Activated naive CD4-positive, alpha-beta T cell treated with anti-CD3 and anti-CD28 coated beads for 36 hours (primary cell): ENCODE measurements at regions not wholly inside any gene's neighbourhood (a gene's known extent, or its start where the extent isn't known, plus 50 kb on each side); places are given as distances from the start of the nearest gene placed in this dataset.

Experiments
- CTCF ChIA-PET: fragments of 350-600 bp; sonication (Branson Sonifier 250); formaldehyde crosslinking; loops from one replicate; lab custom pipeline; 2021; ENCODE audit warnings: antibody characterized with exemption; lab: Charles Lee
- DNase-seq: peaks from one replicate; pipeline ENCODE4 v3.0.0-alpha.2; 2020
- H3K27ac Mint-ChIP-seq: one replicate; pipeline ENCODE4 v1.8.0; 2021; ENCODE audit warnings: mild to moderate bottlenecking, mixed read lengths
- H3K27me3 Mint-ChIP-seq: one replicate; pipeline ENCODE4 v1.8.0; 2021; ENCODE audit warnings: low read depth, mixed read lengths
- H3K36me3 Mint-ChIP-seq: one replicate; pipeline ENCODE4 v1.8.0; 2021; ENCODE audit warnings: low read depth, mixed read lengths
- H3K4me1 Mint-ChIP-seq: one replicate; pipeline ENCODE4 v1.8.0; 2021; ENCODE audit warnings: low read depth, mixed read lengths
- H3K4me3 Mint-ChIP-seq: one replicate; pipeline ENCODE4 v1.8.0; 2021; ENCODE audit warnings: mild to moderate bottlenecking, moderate library complexity, mixed read lengths
- H3K9me3 Mint-ChIP-seq: one replicate; pipeline ENCODE4 v1.8.0; 2021; ENCODE audit warnings: mixed read lengths
- intact Hi-C: fragments of 100-400 bp; cut with micrococcal nuclease; formaldehyde crosslinking; loops from one replicate; pipeline ENCODE4 v1.15.1; 2023

- CTCF ChIA-PET: no interaction called here
- no peak overlapping the region for H3K27ac Mint-ChIP-seq
- intact Hi-C loops: no loop called here
- H3K4me1 Mint-ChIP-seq: no peaks in the 10 kb centered on the region
- DNase-seq: no peak
- no peaks in the 10 kb centered on the region for H3K9me3 Mint-ChIP-seq
- H3K27me3 Mint-ChIP-seq: no peaks in the 10 kb centered on the region
- H3K36me3 Mint-ChIP-seq: no peaks in the 10 kb centered on the region
- H3K4me3 Mint-ChIP-seq: no peak overlapping the region
These were observed 462.8 kb upstream of the SLC8A1 start for GRCh38 chr2:40914666-40915065.

- no peaks in the 10 kb centered on the region for H3K4me1 Mint-ChIP-seq
- H3K36me3 Mint-ChIP-seq: no peaks in the 10 kb centered on the region
- H3K9me3 Mint-ChIP-seq: no peaks in the 10 kb centered on the region
- H3K27ac Mint-ChIP-seq: no peak overlapping the region
- DNase-seq: no peak
- CTCF ChIA-PET: no interaction called here
- no peak overlapping the region for H3K4me3 Mint-ChIP-seq
- H3K27me3 Mint-ChIP-seq: no peaks in the 10 kb centered on the region
- intact Hi-C loops: no loop called here
These were observed 463.8 kb upstream of the SLC8A1 start for GRCh38 chr2:40915651-40916050.

- H3K4me1 Mint-ChIP-seq: no peaks in the 10 kb centered on the region
- intact Hi-C loops: no loop called here
These were observed 483.5 kb upstream of the SLC8A1 start for GRCh38 chr2:40935349-40935748.

GRCh38 chr2:40937284-40937683 lies 485.4 kb upstream of the SLC8A1 start:
- no peaks in the 10 kb centered on the region for H3K36me3 Mint-ChIP-seq
- no peaks in the 10 kb centered on the region for H3K27me3 Mint-ChIP-seq

More at GRCh38 chr2:40935349-40935748, 483.5 kb upstream of the SLC8A1 start:
- CTCF ChIA-PET: no interaction called here
- no peaks in the 10 kb centered on the region for H3K27me3 Mint-ChIP-seq
- no peak overlapping the region for H3K27ac Mint-ChIP-seq
- H3K4me3 Mint-ChIP-seq: no peak overlapping the region
- no peaks in the 10 kb centered on the region for H3K36me3 Mint-ChIP-seq
- H3K9me3 Mint-ChIP-seq: peaks cover 2% of the 10 kb centered on the region
- DNase-seq: no peak

GRCh38 chr2:40953341-40953740 lies 501.5 kb upstream of the SLC8A1 start:
- Mint-ChIP-seq H3K27ac (no peak overlapping the region), H3K4me3 (no peak overlapping the region), H3K4me1 (no peaks in the 10 kb centered on the region), H3K9me3 (no peaks in the 10 kb centered on the region), H3K27me3 (no peaks in the 10 kb centered on the region), H3K36me3 (no peaks in the 10 kb centered on the region)
- CTCF ChIA-PET: interaction anchor here (0.7 kb wide), 1 partner anchor 1168 kb away, joined by 3 read pairs; no protein-coding TSS in a partner anchor
- no peak for DNase-seq
- intact Hi-C loops: no loop called here

More at GRCh38 chr2:40937284-40937683, 485.4 kb upstream of the SLC8A1 start:
- no peaks in the 10 kb centered on the region for H3K4me1 Mint-ChIP-seq
- CTCF ChIA-PET: no interaction called here
- H3K9me3 Mint-ChIP-seq: peaks cover 10% of the 10 kb centered on the region
- intact Hi-C loops: no loop called here
- no peak for DNase-seq
- no peak overlapping the region for H3K4me3 Mint-ChIP-seq
- H3K27ac Mint-ChIP-seq: no peak overlapping the region

GRCh38 chr2:40955042-40955441 lies 503.2 kb upstream of the SLC8A1 start:
- Mint-ChIP-seq H3K4me1 (no peaks in the 10 kb centered on the region), H3K27ac (no peak overlapping the region), H3K27me3 (no peaks in the 10 kb centered on the region), H3K9me3 (no peaks in the 10 kb centered on the region), H3K4me3 (no peak overlapping the region), H3K36me3 (no peaks in the 10 kb centered on the region)
- intact Hi-C loops: no loop called here
- CTCF ChIA-PET: no interaction called here
- DNase-seq: no peak

GRCh38 chr2:40955635-40956034 lies 503.7 kb upstream of the SLC8A1 start:
- no peaks in the 10 kb centered on the region for H3K27me3 Mint-ChIP-seq
- intact Hi-C loops: no loop called here
- H3K27ac Mint-ChIP-seq: no peak overlapping the region
- CTCF ChIA-PET: no interaction called here
- no peaks in the 10 kb centered on the region for H3K4me1 Mint-ChIP-seq
- no peaks in the 10 kb centered on the region for H3K36me3 Mint-ChIP-seq
- no peaks in the 10 kb centered on the region for H3K9me3 Mint-ChIP-seq
- no peak for DNase-seq
- no peak overlapping the region for H3K4me3 Mint-ChIP-seq

- H3K36me3 Mint-ChIP-seq: no peaks in the 10 kb centered on the region
- no peaks in the 10 kb centered on the region for H3K9me3 Mint-ChIP-seq
- no peak for DNase-seq
- no peaks in the 10 kb centered on the region for H3K27me3 Mint-ChIP-seq
- intact Hi-C loops: no loop called here
- H3K27ac Mint-ChIP-seq: no peak overlapping the region
- no peak overlapping the region for H3K4me3 Mint-ChIP-seq
- no peaks in the 10 kb centered on the region for H3K4me1 Mint-ChIP-seq
- CTCF ChIA-PET: no interaction called here
These were observed 505.6 kb upstream of the SLC8A1 start for GRCh38 chr2:40957508-40957907.

- no peaks in the 10 kb centered on the region for H3K36me3 Mint-ChIP-seq
- no peak overlapping the region for H3K4me3 Mint-ChIP-seq
- no peak overlapping the region for H3K27ac Mint-ChIP-seq
- intact Hi-C loops: no loop called here
- no peaks in the 10 kb centered on the region for H3K27me3 Mint-ChIP-seq
- H3K9me3 Mint-ChIP-seq: peaks cover 5% of the 10 kb centered on the region
- no peaks in the 10 kb centered on the region for H3K4me1 Mint-ChIP-seq
- no peak for DNase-seq
- CTCF ChIA-PET: no interaction called here
These were observed 510.1 kb upstream of the SLC8A1 start for GRCh38 chr2:40962026-40962425.

GRCh38 chr2:40964509-40965250 lies 512.8 kb upstream of the SLC8A1 start:
- intact Hi-C loops: no loop called here
- no peaks in the 10 kb centered on the region for H3K27me3 Mint-ChIP-seq
- no peak for DNase-seq
- no peak overlapping the region for H3K27ac Mint-ChIP-seq
- peaks cover 5% of the 10 kb centered on the region for H3K9me3 Mint-ChIP-seq
- no peaks in the 10 kb centered on the region for H3K4me1 Mint-ChIP-seq
- no peak overlapping the region for H3K4me3 Mint-ChIP-seq
- CTCF ChIA-PET: no interaction called here
- H3K36me3 Mint-ChIP-seq: no peaks in the 10 kb centered on the region

GRCh38 chr2:40967451-40967850 lies 515.6 kb upstream of the SLC8A1 start:
- Mint-ChIP-seq H3K4me1 (no peaks in the 10 kb centered on the region), H3K27me3 (no peaks in the 10 kb centered on the region), H3K36me3 (no peaks in the 10 kb centered on the region), H3K27ac (no peak overlapping the region), H3K4me3 (no peak overlapping the region), H3K9me3 (peaks cover 5% of the 10 kb centered on the region)
- CTCF ChIA-PET: no interaction called here
- intact Hi-C loops: no loop called here
- DNase-seq: no peak

- Mint-ChIP-seq H3K4me3 (no peak overlapping the region), H3K9me3 (peaks cover 2% of the 10 kb centered on the region), H3K27me3 (no peaks in the 10 kb centered on the region), H3K4me1 (no peaks in the 10 kb centered on the region), H3K27ac (no peak overlapping the region), H3K36me3 (no peaks in the 10 kb centered on the region)
- DNase-seq: no peak
- CTCF ChIA-PET: no interaction called here
- intact Hi-C loops: no loop called here
These were observed 523.3 kb upstream of the SLC8A1 start for GRCh38 chr2:40975151-40975550.

- Mint-ChIP-seq H3K4me1 (no peaks in the 10 kb centered on the region), H3K4me3 (no peak overlapping the region), H3K27ac (no peak overlapping the region), H3K36me3 (no peaks in the 10 kb centered on the region), H3K27me3 (no peaks in the 10 kb centered on the region), H3K9me3 (no peaks in the 10 kb centered on the region)
- intact Hi-C loops: no loop called here
- no peak for DNase-seq
- CTCF ChIA-PET: no interaction called here
These were observed 545.5 kb upstream of the SLC8A1 start for GRCh38 chr2:40997362-40997761.
